Activated naive CD4-positive, alpha-beta T cell treated with anti-CD3 and anti-CD28 coated beads, Interleukin-2, amount 50 U/mL, for 24 hours (primary cell): ENCODE measurements at regions not wholly inside any gene's neighbourhood (a gene's known extent, or its start where the extent isn't known, plus 50 kb on each side); places are given as distances from the start of the nearest gene placed in this dataset.
"Not testable (repeated sequence)": the region's sequence is repeated elsewhere in the genome, so short reads cannot be mapped to it uniquely, and the experiment has no call there.

Experiments used
- H3K27ac Mint-ChIP-seq: one replicate; pipeline ENCODE4 v1.8.0; 2021; ENCODE audit warnings: mild to moderate bottlenecking, mixed read lengths
- H3K27me3 Mint-ChIP-seq: one replicate; pipeline ENCODE4 v1.8.0; 2021; ENCODE audit warnings: mixed read lengths
- H3K36me3 Mint-ChIP-seq: one replicate; pipeline ENCODE4 v1.8.0; 2021; ENCODE audit warnings: mixed read lengths
- H3K4me1 Mint-ChIP-seq: one replicate; pipeline ENCODE4 v1.8.0; 2021; ENCODE audit warnings: mixed read lengths
- H3K4me3 Mint-ChIP-seq: one replicate; pipeline ENCODE4 v1.8.0; 2021; ENCODE audit warnings: mild to moderate bottlenecking, mixed read lengths
- H3K9me3 Mint-ChIP-seq: one replicate; pipeline ENCODE4 v1.8.0; 2021; ENCODE audit warnings: mixed read lengths

- Mint-ChIP-seq H3K9me3 (peaks cover 4% of the 10 kb centered on the region), H3K27me3 (no peaks in the 10 kb centered on the region), H3K27ac (no peak overlapping the region)
Observed at GRCh38 chr2:182477774-182478173, 50.9 kb upstream of the PDE1A start.

GRCh38 chr2:182481676-182482075 lies 54.8 kb upstream of the PDE1A start:
- H3K27ac Mint-ChIP-seq = no peak overlapping the region

More at GRCh38 chr2:182477774-182478173, 50.9 kb upstream of the PDE1A start:
- H3K36me3 Mint-ChIP-seq = no peaks in the 10 kb centered on the region
- H3K4me3 Mint-ChIP-seq = no peak overlapping the region
- no peaks in the 10 kb centered on the region for H3K4me1 Mint-ChIP-seq

GRCh38 chr2:182482511-182482910 lies 55.7 kb upstream of the PDE1A start:
- no peaks in the 10 kb centered on the region for H3K27me3 Mint-ChIP-seq
- H3K36me3 Mint-ChIP-seq = no peaks in the 10 kb centered on the region
- H3K9me3 Mint-ChIP-seq = no peaks in the 10 kb centered on the region
- no peak overlapping the region for H3K4me3 Mint-ChIP-seq
- no peak overlapping the region for H3K27ac Mint-ChIP-seq
- no peaks in the 10 kb centered on the region for H3K4me1 Mint-ChIP-seq

More at GRCh38 chr2:182481676-182482075, 54.8 kb upstream of the PDE1A start:
- no peaks in the 10 kb centered on the region for H3K4me1 Mint-ChIP-seq
- H3K4me3 Mint-ChIP-seq = no peak overlapping the region
- no peaks in the 10 kb centered on the region for H3K36me3 Mint-ChIP-seq
- peaks cover 4% of the 10 kb centered on the region for H3K9me3 Mint-ChIP-seq
- no peaks in the 10 kb centered on the region for H3K27me3 Mint-ChIP-seq

- Mint-ChIP-seq H3K4me3 (no peak overlapping the region), H3K27ac (no peak overlapping the region), H3K9me3 (no peaks in the 10 kb centered on the region)
Observed at GRCh38 chr2:182496596-182496995, 69.8 kb upstream of the PDE1A start.

GRCh38 chr2:182499706-182500470 lies 73.1 kb upstream of the PDE1A start:
- H3K27me3 Mint-ChIP-seq = peaks cover 2% of the 10 kb centered on the region
- no peaks in the 10 kb centered on the region for H3K9me3 Mint-ChIP-seq

More at GRCh38 chr2:182496596-182496995, 69.8 kb upstream of the PDE1A start:
- peaks cover 2% of the 10 kb centered on the region for H3K27me3 Mint-ChIP-seq
- no peaks in the 10 kb centered on the region for H3K4me1 Mint-ChIP-seq
- H3K36me3 Mint-ChIP-seq = no peaks in the 10 kb centered on the region

GRCh38 chr2:182503886-182504285 lies 77.0 kb upstream of the PDE1A start:
- Mint-ChIP-seq H3K9me3 (no peaks in the 10 kb centered on the region), H3K4me1 (no peaks in the 10 kb centered on the region), H3K36me3 (no peaks in the 10 kb centered on the region), H3K27me3 (no peaks in the 10 kb centered on the region), H3K4me3 (no peak overlapping the region), H3K27ac (no peak overlapping the region)

More at GRCh38 chr2:182499706-182500470, 73.1 kb upstream of the PDE1A start:
- no peaks in the 10 kb centered on the region for H3K4me1 Mint-ChIP-seq
- no peak overlapping the region for H3K4me3 Mint-ChIP-seq
- no peak overlapping the region for H3K27ac Mint-ChIP-seq
- no peaks in the 10 kb centered on the region for H3K36me3 Mint-ChIP-seq

- no peaks in the 10 kb centered on the region for H3K36me3 Mint-ChIP-seq
- no peaks in the 10 kb centered on the region for H3K4me1 Mint-ChIP-seq
- no peak overlapping the region for H3K27ac Mint-ChIP-seq
- no peak overlapping the region for H3K4me3 Mint-ChIP-seq
- no peaks in the 10 kb centered on the region for H3K9me3 Mint-ChIP-seq
- H3K27me3 Mint-ChIP-seq = no peaks in the 10 kb centered on the region
Observed at GRCh38 chr2:182504903-182505302, 78.1 kb upstream of the PDE1A start.

- no peaks in the 10 kb centered on the region for H3K36me3 Mint-ChIP-seq
- no peaks in the 10 kb centered on the region for H3K4me1 Mint-ChIP-seq
- H3K4me3 Mint-ChIP-seq = no peak overlapping the region
- H3K9me3 Mint-ChIP-seq = no peaks in the 10 kb centered on the region
- no peaks in the 10 kb centered on the region for H3K27me3 Mint-ChIP-seq
- no peak overlapping the region for H3K27ac Mint-ChIP-seq
Observed at GRCh38 chr2:182506606-182507005, 79.8 kb upstream of the PDE1A start.

- not testable (repeated sequence) for H3K27me3 Mint-ChIP-seq, H3K36me3 Mint-ChIP-seq, H3K27ac Mint-ChIP-seq, H3K9me3 Mint-ChIP-seq, H3K4me3 Mint-ChIP-seq, H3K4me1 Mint-ChIP-seq
Observed at GRCh38 chr2:182508583-182508982, 81.7 kb upstream of the PDE1A start.

GRCh38 chr2:182509216-182509615 lies 82.4 kb upstream of the PDE1A start:
- Mint-ChIP-seq H3K27me3 (no peaks in the 10 kb centered on the region), H3K27ac (no peak overlapping the region), H3K36me3 (no peaks in the 10 kb centered on the region), H3K4me3 (no peak overlapping the region), H3K9me3 (no peaks in the 10 kb centered on the region), H3K4me1 (no peaks in the 10 kb centered on the region)

- Mint-ChIP-seq H3K36me3 (no peaks in the 10 kb centered on the region), H3K27ac (no peak overlapping the region), H3K27me3 (peaks cover 2% of the 10 kb centered on the region), H3K9me3 (no peaks in the 10 kb centered on the region), H3K4me3 (no peak overlapping the region), H3K4me1 (no peaks in the 10 kb centered on the region)
Observed at GRCh38 chr2:182521453-182522404, 94.9 kb upstream of the PDE1A start.

- H3K4me1 Mint-ChIP-seq = no peaks in the 10 kb centered on the region
- H3K9me3 Mint-ChIP-seq = no peaks in the 10 kb centered on the region
- H3K27ac Mint-ChIP-seq = no peak overlapping the region
- no peaks in the 10 kb centered on the region for H3K36me3 Mint-ChIP-seq
- peaks cover 2% of the 10 kb centered on the region for H3K27me3 Mint-ChIP-seq
- H3K4me3 Mint-ChIP-seq = no peak overlapping the region
Observed at GRCh38 chr2:182522405-182522896, 95.6 kb upstream of the PDE1A start.

- Mint-ChIP-seq H3K27me3 (peaks cover 2% of the 10 kb centered on the region), H3K9me3 (no peaks in the 10 kb centered on the region), H3K36me3 (no peaks in the 10 kb centered on the region), H3K4me1 (no peaks in the 10 kb centered on the region), H3K4me3 (no peak overlapping the region), H3K27ac (no peak overlapping the region)
Observed at GRCh38 chr2:182522972-182523473, 96.2 kb upstream of the PDE1A start.

- H3K36me3 Mint-ChIP-seq = no peaks in the 10 kb centered on the region
- H3K27me3 Mint-ChIP-seq = no peaks in the 10 kb centered on the region
- H3K27ac Mint-ChIP-seq = no peak overlapping the region
- H3K4me1 Mint-ChIP-seq = no peaks in the 10 kb centered on the region
- no peaks in the 10 kb centered on the region for H3K9me3 Mint-ChIP-seq
- no peak overlapping the region for H3K4me3 Mint-ChIP-seq
Observed at GRCh38 chr2:182530636-182531035, 103.8 kb upstream of the PDE1A start.

- Mint-ChIP-seq H3K36me3 (no peaks in the 10 kb centered on the region), H3K4me3 (no peak overlapping the region), H3K4me1 (no peaks in the 10 kb centered on the region), H3K9me3 (no peaks in the 10 kb centered on the region), H3K27me3 (no peaks in the 10 kb centered on the region), H3K27ac (no peak overlapping the region)
Observed at GRCh38 chr2:182540252-182540651, 113.4 kb upstream of the PDE1A start.

GRCh38 chr2:182541268-182541667 lies 114.4 kb upstream of the PDE1A start:
- Mint-ChIP-seq H3K4me3 (no peak overlapping the region), H3K36me3 (no peaks in the 10 kb centered on the region), H3K27ac (no peak overlapping the region), H3K27me3 (no peaks in the 10 kb centered on the region), H3K4me1 (no peaks in the 10 kb centered on the region), H3K9me3 (no peaks in the 10 kb centered on the region)
